SK-N-MC (cell line): ENCODE measurements at regions not wholly inside any gene's neighbourhood (a gene's known extent, or its start where the extent isn't known, plus 50 kb on each side); places are given as distances from the start of the nearest gene placed in this dataset.

Source experiments
- FOXP2 ChIP-seq: optimal IDR thresholded peaks from 2 replicates; pipeline ENCODE3; 2011; ENCODE audit warnings: mild to moderate bottlenecking, moderate library complexity; ENCODE audit not compliant: insufficient read depth; ENCODE audit errors: extremely low read length, control extremely low read depth
- POLR2AphosphoS5 ChIP-seq: IDR thresholded peaks from 2 replicates; pipeline ENCODE4 v1.6.1; 2012; ENCODE audit warnings: mild to moderate bottlenecking, low read depth, low read length, borderline replicate concordance

GRCh38 chr6:56345376-56345995 lies 98.1 kb upstream of the COL21A1 start:
- TF ChIP-seq POLR2AphosphoS5 (no peak), FOXP2 (no peak)
